Activated CD4-positive, alpha-beta T cell treated with anti-CD3 and anti-CD28 coated beads, Interleukin-2, amount 10 ng/mL, durations not matched to agents 7 days and 5 days (primary cell): ENCODE measurements at regions not wholly inside any gene's neighbourhood (a gene's known extent, or its start where the extent isn't known, plus 50 kb on each side); places are given as distances from the start of the nearest gene placed in this dataset.

ENCODE experiments used
- CTCF ChIA-PET: fragments of 350-600 bp; sonication (Branson Sonifier 250); formaldehyde crosslinking; loops from one replicate; lab custom pipeline; 2021; ENCODE audit warnings: antibody characterized with exemption; lab: Charles Lee
- POLR2A ChIA-PET: fragments of 350-600 bp; sonication (Branson Sonifier 250); formaldehyde crosslinking; loops from one replicate; lab custom pipeline; 2021; ENCODE audit warnings: antibody characterized with exemption; lab: Charles Lee
- DNase-seq: peaks from one replicate; pipeline ENCODE4 v3.0.0-alpha.2; 2020
- H3K27ac Mint-ChIP-seq: one replicate; pipeline ENCODE4 v1.8.0; 2021; ENCODE audit warnings: mild to moderate bottlenecking, moderate library complexity, mixed read lengths
- H3K27me3 Mint-ChIP-seq: one replicate; pipeline ENCODE4 v1.8.0; 2021; ENCODE audit warnings: mixed read lengths
- H3K36me3 Mint-ChIP-seq: one replicate; pipeline ENCODE4 v1.8.0; 2021; ENCODE audit warnings: low read depth, mixed read lengths
- H3K4me1 Mint-ChIP-seq: one replicate; pipeline ENCODE4 v1.8.0; 2021; ENCODE audit warnings: mixed read lengths
- H3K4me3 Mint-ChIP-seq: one replicate; pipeline ENCODE4 v1.8.0; 2021; ENCODE audit warnings: mild to moderate bottlenecking, moderate library complexity, mixed read lengths
- H3K9me3 Mint-ChIP-seq: one replicate; pipeline ENCODE4 v1.8.0; 2021; ENCODE audit warnings: mixed read lengths

DNA sequence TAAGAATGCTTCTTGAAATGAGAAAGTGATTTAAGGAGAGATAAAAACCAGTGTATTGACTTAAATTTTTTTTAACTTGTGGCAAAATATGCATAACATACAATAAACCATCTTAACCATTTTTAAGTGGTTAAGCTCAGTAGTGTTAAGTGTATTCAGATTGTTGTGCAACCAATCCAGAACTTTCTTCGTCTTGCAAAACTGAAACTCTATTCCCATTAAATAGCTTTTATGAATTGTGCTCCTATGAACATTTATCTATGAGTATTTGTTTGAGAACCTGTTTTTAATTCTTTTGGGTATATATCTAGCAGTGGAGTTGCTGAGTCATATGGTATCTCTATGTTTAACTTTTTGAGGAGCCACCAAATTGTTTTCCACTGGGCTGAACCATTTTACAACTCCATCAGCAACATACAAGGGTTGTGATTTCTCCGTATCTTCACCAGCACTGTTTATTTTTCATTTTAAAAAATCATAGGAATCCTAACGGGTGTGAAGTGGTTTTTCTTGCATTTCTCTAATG is 76.6 kb upstream of the ACTBL2 start:
- no peaks in the 10 kb centered on the region for H3K4me1 Mint-ChIP-seq
- peaks cover 14% of the 10 kb centered on the region for H3K27me3 Mint-ChIP-seq
- no peaks in the 10 kb centered on the region for H3K36me3 Mint-ChIP-seq
- DNase-seq = no peak
- H3K27ac Mint-ChIP-seq = no peak overlapping the region
- ChIA-PET CTCF (no interaction called here), POLR2A (no interaction called here)
- H3K4me3 Mint-ChIP-seq = no peak overlapping the region
- no peaks in the 10 kb centered on the region for H3K9me3 Mint-ChIP-seq

DNA sequence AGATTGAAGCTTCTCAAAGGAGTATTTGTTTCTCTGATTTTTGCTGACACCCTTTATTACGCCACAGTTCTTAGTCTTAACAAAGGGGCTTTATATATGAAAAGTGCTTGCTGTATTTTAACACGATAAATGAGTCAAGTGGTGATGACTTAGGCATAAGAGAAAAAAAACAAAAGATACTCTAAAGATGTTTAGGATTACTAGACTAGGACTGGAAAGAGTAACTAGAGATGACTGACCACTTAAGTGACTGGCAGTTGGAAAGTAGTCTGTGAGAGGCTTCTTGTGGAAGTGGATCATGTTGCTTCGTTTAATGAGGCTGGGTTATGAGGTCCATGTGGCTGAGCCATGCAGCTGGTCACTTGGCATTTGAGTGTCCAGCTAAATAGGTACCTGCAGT is 69.4 kb upstream of the ACTBL2 start:
- Mint-ChIP-seq H3K36me3 (no peaks in the 10 kb centered on the region), H3K4me1 (no peaks in the 10 kb centered on the region)
- CTCF ChIA-PET = no interaction called here

DNA sequence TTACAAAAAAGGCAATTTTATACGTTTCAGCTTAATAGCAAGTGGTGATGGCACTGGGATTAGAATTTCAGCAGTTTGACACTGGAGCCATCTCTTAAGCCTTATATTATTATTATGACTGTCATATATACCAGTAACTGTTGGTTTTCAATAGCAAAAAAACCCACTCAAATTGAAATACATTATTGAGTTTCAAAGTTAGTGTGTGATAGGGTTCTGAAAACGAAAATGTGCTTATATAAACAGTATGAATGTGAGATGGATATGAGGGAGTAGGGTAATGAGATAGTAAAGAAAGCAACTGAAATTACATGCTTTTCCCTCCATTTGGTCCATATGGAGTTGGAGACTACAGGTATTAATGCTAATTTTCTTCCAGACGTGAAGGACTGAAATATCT is 68.6 kb upstream of the ACTBL2 start:
- CTCF ChIA-PET = no interaction called here
- Mint-ChIP-seq H3K27ac (no peak overlapping the region), H3K36me3 (no peaks in the 10 kb centered on the region), H3K4me3 (no peak overlapping the region), H3K27me3 (peaks cover 2% of the 10 kb centered on the region), H3K4me1 (no peaks in the 10 kb centered on the region), H3K9me3 (no peaks in the 10 kb centered on the region)
- POLR2A ChIA-PET = no interaction called here
- DNase-seq = no peak

More for the DNA sequence above, 69.4 kb upstream of the ACTBL2 start:
- no peak for DNase-seq
- POLR2A ChIA-PET = no interaction called here
- Mint-ChIP-seq H3K4me3 (no peak overlapping the region), H3K27ac (no peak overlapping the region), H3K9me3 (no peaks in the 10 kb centered on the region), H3K27me3 (peaks cover 2% of the 10 kb centered on the region)

DNA sequence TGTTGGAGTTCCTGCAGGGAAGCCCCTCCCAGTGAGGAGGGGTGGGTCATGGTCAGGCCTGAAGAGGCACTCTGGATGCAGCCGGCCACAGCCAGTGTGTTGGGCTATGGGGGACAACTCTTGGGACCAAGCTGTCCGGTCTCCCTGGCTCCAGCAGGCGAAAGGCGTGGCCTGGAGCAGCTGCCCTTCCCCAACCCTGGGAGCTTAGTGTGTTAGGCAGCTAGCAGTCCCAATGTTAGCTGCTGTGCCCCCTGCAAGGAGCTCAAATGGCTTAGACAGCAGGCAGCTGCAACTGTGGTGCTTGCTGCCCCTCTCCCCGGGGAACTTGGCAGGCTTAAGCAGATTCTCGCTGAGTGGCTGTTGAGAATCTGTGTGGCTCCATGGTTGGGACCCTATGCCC is 67.5 kb upstream of the ACTBL2 start:
- H3K9me3 Mint-ChIP-seq = no peaks in the 10 kb centered on the region
- no peaks in the 10 kb centered on the region for H3K4me1 Mint-ChIP-seq
- H3K36me3 Mint-ChIP-seq = no peaks in the 10 kb centered on the region
- H3K4me3 Mint-ChIP-seq = no peak overlapping the region
- H3K27me3 Mint-ChIP-seq = peaks cover 4% of the 10 kb centered on the region
- DNase-seq = no peak
- no peak overlapping the region for H3K27ac Mint-ChIP-seq
- CTCF ChIA-PET = no interaction called here
- POLR2A ChIA-PET = interaction anchor here (0.6 kb wide), 1 partner anchor 89 kb away, joined by 3 read pairs; no protein-coding TSS in a partner anchor

DNA sequence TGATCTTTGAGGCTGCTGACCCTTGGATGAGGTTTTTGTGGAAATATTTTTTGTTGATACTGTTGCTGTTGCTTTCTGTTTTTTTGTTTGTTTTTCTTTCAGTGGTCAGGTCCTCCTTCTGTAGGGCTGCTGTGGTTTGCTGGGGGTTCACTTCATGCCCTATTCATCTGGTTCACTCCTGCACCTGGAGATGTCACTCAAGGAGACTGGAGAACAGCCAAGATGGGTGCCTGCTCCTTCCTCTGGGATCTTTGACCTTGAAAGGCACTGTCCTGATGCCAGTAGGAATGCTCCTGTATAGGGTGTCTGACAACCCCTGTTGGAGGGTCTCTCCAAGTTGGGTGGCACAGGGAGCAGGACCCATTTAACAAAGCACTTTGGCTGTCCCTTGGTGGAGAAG is 67.0 kb upstream of the ACTBL2 start:
- Mint-ChIP-seq H3K27ac (no peak overlapping the region), H3K9me3 (no peaks in the 10 kb centered on the region), H3K4me3 (no peak overlapping the region), H3K36me3 (no peaks in the 10 kb centered on the region), H3K4me1 (no peaks in the 10 kb centered on the region), H3K27me3 (peaks cover 4% of the 10 kb centered on the region)
- DNase-seq = no peak
- ChIA-PET POLR2A (no interaction called here), CTCF (no interaction called here)

DNA sequence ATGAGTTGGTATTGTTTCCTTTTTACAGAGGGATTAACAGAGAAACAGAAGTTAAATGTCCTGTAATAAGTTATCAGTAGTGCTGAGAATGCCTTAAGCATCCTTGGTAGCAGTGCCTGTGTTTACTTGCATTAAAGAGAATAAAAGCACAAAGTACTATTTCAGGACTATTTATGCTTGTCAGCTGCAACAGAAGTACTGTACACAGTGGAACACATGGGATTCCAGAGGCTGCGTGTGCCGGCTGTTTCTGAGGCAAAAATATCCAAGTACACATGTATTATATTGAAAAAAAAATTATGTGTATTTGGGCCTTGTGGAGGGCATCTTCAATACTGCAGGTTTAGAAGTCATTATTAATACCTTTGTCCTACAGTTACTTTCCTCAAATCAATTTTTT is 58.2 kb upstream of the ACTBL2 start:
- Mint-ChIP-seq H3K27me3 (no peaks in the 10 kb centered on the region), H3K27ac (no peak overlapping the region), H3K4me1 (no peaks in the 10 kb centered on the region), H3K4me3 (no peak overlapping the region), H3K9me3 (no peaks in the 10 kb centered on the region), H3K36me3 (no peaks in the 10 kb centered on the region)
- no peak for DNase-seq
- CTCF ChIA-PET = no interaction called here
- POLR2A ChIA-PET = no interaction called here

DNA sequence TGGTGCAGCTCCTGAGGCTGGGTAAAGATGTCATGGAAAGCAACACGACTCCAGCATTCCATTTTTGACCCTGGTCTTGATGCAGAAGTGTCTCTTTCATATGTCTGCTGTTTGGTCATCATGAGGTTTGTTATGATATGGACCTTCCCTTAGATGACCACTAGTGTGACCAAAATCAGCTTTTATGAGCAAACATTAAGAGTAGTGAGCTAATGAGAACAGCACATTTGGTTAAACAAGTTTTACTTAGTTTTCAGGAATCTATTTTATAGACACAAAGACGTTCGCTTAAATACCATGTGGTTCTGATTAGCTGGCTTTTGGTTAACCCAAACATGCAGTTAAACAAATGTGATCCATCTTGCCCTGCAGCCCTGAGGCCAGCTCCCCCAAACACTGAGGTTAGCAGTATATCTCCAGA is 56.7 kb upstream of the ACTBL2 start:
- Mint-ChIP-seq H3K27me3 (no peaks in the 10 kb centered on the region), H3K36me3 (no peaks in the 10 kb centered on the region), H3K9me3 (no peaks in the 10 kb centered on the region), H3K4me3 (no peak overlapping the region), H3K27ac (no peak overlapping the region), H3K4me1 (no peaks in the 10 kb centered on the region)
- ChIA-PET POLR2A (no interaction called here), CTCF (no interaction called here)
- DNase-seq = no peak

DNA sequence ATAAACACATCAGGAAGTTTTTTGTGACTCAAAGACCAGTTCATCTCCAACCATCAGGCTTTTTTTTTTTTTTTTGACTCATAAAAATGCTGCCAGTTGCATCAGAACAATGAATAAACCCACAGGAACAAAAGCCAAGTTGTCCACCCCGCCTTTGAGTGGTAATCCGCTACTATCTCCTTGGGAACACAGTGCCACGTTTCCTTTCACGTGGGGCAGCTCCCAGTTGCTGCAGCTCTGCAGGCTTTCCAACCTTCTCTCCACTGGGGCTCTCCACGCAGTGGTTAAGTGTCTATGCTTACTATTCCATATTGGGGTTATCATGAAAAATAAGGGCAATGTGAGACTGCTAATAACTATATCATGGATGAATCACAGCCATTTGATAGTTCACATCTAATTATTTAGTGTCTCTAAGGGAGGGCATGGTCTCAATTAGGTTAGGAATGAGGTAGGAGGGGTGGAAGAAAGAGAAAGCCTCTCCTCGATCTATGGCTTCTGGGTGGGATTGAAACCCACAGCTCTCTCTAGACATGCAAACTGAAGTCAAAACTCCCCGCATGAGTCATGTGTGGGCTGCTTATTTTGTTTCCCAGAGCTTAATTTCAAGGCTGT is 55.8 kb upstream of the ACTBL2 start:
- H3K36me3 Mint-ChIP-seq = no peaks in the 10 kb centered on the region
- H3K4me3 Mint-ChIP-seq = no peak overlapping the region
- H3K4me1 Mint-ChIP-seq = no peaks in the 10 kb centered on the region
- CTCF ChIA-PET = interaction anchor here (1.1 kb wide), 1 partner anchor 200 kb away, joined by 4 read pairs; no protein-coding TSS in a partner anchor
- POLR2A ChIA-PET = no interaction called here
- DNase-seq = no peak
- no peak overlapping the region for H3K27ac Mint-ChIP-seq
- no peaks in the 10 kb centered on the region for H3K27me3 Mint-ChIP-seq
- H3K9me3 Mint-ChIP-seq = no peaks in the 10 kb centered on the region

DNA sequence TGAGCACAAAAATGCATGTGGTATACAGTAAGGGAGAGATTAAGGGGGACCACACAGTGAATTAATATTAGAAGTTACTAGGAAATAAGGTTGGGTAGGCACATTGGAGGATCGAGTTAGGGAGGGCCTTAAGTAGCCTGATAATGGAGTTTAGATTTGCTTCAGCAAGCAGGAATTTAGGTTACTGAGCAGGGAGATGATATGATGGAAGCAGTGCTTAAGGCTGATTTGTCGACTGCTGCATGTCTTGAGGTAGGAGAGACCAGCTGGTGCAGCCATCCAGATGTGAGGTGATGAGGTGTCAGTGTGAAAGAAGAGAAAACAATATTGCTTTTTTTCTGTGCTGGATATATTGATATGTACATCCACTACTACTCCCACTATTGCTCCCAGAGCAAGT is 55.2 kb upstream of the ACTBL2 start:
- H3K4me3 Mint-ChIP-seq = no peak overlapping the region
- no peaks in the 10 kb centered on the region for H3K9me3 Mint-ChIP-seq
- no peak overlapping the region for H3K27ac Mint-ChIP-seq
- DNase-seq = no peak
- POLR2A ChIA-PET = no interaction called here
- no peaks in the 10 kb centered on the region for H3K4me1 Mint-ChIP-seq
- CTCF ChIA-PET = interaction anchor here (1.1 kb wide), 1 partner anchor 199 kb away, joined by 4 read pairs; no protein-coding TSS in a partner anchor
- no peaks in the 10 kb centered on the region for H3K36me3 Mint-ChIP-seq
- H3K27me3 Mint-ChIP-seq = peaks cover 3% of the 10 kb centered on the region

DNA sequence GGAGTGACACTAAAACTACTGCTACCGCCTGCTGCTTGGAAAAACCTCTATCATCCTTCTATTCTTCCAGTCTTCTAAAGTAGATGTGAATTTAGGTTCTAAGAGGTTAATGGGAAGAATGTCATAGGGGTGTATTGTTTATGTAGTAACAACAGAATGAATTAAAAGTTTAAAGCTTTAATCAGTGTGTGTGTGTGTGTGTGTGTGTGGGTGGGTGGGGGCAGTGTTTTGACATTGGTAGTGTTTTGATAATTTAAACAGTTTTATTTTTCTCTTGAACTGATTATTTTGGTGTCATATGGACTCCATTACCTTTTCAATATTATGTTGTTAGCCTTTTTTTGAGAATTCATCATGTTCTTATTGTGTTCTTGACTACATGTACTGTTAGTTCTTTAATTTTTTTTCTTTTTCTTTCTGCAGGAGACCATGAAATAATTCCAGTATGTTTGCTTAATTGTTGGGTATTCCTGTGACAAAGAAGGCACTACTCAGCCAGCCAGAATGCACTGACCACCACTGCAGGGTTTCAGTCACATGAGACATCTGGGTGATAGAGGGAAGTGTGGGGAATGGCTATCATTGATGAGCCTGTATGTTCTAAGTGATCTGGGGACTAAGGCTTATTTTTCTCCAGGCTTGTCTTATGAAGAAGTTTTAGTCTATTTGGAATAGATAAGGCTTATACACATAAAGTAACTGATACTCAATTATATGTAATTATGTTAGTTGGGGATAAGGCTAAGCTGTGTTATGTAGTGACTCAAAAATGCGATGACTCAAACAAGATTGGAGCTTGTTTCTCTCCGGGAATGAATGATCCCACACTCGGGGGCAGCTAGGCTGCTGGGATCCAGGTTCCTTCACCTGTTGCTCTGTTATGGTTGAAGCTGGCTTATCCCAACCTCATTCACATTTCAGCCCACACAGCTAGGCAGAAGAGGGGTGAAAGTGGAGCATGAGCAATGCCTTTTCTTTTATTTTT is 50.2 kb upstream of the ACTBL2 start:
- H3K4me3 Mint-ChIP-seq = no peak overlapping the region
- CTCF ChIA-PET = no interaction called here

More for the DNA sequence above, 50.2 kb upstream of the ACTBL2 start:
- Mint-ChIP-seq H3K9me3 (no peaks in the 10 kb centered on the region), H3K27ac (no peak overlapping the region), H3K36me3 (no peaks in the 10 kb centered on the region), H3K4me1 (no peaks in the 10 kb centered on the region), H3K27me3 (peaks cover 3% of the 10 kb centered on the region)
- POLR2A ChIA-PET = no interaction called here
- DNase-seq = no peak
